GM12878 (cell line): ENCODE measurements at regions not wholly inside any gene's neighbourhood (a gene's known extent, or its start where the extent isn't known, plus 50 kb on each side); places are given as distances from the start of the nearest gene placed in this dataset.

Source experiments
- BCLAF1 ChIP-seq: fragments of 450-650 bp; IDR thresholded peaks from 2 replicates; pipeline ENCODE4 v1.6.1; 2017; ENCODE audit warnings: antibody characterized with exemption, mild to moderate bottlenecking, moderate library complexity
- EGR1 ChIP-seq, 2 experiments: IDR thresholded peaks; 1 replicate in 1 of 2; 2 replicates in 1 of 2; pipeline ENCODE4 v1.6.1; 2011 to 2012; ENCODE audit warnings: low read depth in 2 of 2, low read length in 2 of 2, borderline replicate concordance in 1 of 2, mild to moderate bottlenecking in 1 of 2, moderate library complexity in 1 of 2
- FOS ChIP-seq: IDR thresholded peaks from 3 replicates; pipeline ENCODE4 v1.6.1; 2011; ENCODE audit warnings: borderline replicate concordance; ENCODE audit not compliant: insufficient read length; ENCODE audit errors: extremely low read depth
- FOXM1 ChIP-seq: IDR thresholded peaks from 2 replicates; pipeline ENCODE4 v1.6.1; 2012; ENCODE audit warnings: low read depth, mild to moderate bottlenecking, inconsistent platforms, low read length, moderate library complexity
- IKZF1 ChIP-seq: fragments of 450-650 bp; conservative IDR thresholded peaks from 2 replicates; pipeline ENCODE4 v1.6.1; 2017; ENCODE audit warnings: antibody characterized with exemption, mild to moderate bottlenecking
- MEF2A ChIP-seq: IDR thresholded peaks from 2 replicates; pipeline ENCODE4 v1.6.1; 2011; ENCODE audit warnings: low read depth, mild to moderate bottlenecking, low read length, moderate library complexity; ENCODE audit not compliant: insufficient read depth
- ZNF592 ChIP-seq: fragments of 450-650 bp; IDR thresholded peaks from 2 replicates; pipeline ENCODE4 v1.6.1; 2017; ENCODE audit warnings: mild to moderate bottlenecking, moderate library complexity

DNA sequence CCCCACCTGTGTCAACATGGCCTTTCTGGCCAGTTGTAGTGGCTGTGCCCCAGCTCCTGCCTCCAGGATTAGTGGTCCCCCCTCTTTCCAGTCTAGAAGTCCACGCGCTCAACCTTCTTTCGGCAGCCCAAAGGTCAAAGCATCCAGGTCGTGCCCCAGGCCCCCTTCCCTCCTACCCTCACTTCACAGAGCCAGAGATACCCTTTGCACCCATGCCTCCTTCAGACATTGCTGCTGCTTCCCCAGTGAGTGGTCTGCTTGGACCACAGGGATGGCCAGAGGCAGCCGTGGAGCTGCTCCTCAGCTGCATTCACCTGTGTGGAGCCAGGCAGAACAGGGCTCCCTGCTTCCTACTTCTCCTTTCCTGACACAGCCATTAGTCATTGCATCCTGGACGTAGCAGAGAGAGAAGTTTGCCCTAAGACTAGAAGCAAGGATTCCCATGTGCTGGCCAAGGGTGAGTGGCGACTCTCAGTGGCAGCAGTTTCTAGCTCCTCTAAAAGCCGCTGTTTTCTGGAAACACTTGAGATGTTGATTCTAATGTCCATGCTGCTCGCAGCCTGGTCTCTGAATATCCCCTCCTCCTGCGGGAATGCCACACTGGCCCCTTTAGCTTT, 243.1 kb upstream of the SHH start (continued):
- TF ChIP-seq ZNF592 (no peak), FOS (no peak), IKZF1 (no peak), EGR1 (IDR thresholded peaks at IDR 0.05; ENCODE audit: borderline replicate concordance in 1 of 2, low read depth in 2 of 2, low read length in 2 of 2) (no peak), MEF2A (no peak), FOXM1 (no peak), BCLAF1 (no peak)
